ENCODE measurements at regions not wholly inside any gene's neighbourhood (a gene's known extent, or its start where the extent isn't known, plus 50 kb on each side); places are given as distances from the start of the nearest gene placed in this dataset.

- no peak for DNase-seq (ENCODE audit: low spot score, unreplicated experiment)
- no peak for TF ChIP-seq CTCF (IDR thresholded peaks at IDR 0.05; ENCODE audit: unreplicated experiment)
- H3K9me3 Mint-ChIP-seq (ENCODE audit: low read depth): peaks cover 10% of the 10 kb centered on the region
- H3K4me3 Mint-ChIP-seq (ENCODE audit: low read depth): no peak overlapping the region
- H3K4me1 Mint-ChIP-seq (ENCODE audit: low read depth): no peaks in the 10 kb centered on the region
- H3K36me3 Mint-ChIP-seq (ENCODE audit: insufficient read depth): no peaks in the 10 kb centered on the region
- no peak overlapping the region for H3K27ac Mint-ChIP-seq
- H3K27me3 Mint-ChIP-seq: no peaks in the 10 kb centered on the region
Measured at GRCh38 chr3:34582055-34582454, 783.6 kb downstream of the PDCD6IP start.

DNA sequence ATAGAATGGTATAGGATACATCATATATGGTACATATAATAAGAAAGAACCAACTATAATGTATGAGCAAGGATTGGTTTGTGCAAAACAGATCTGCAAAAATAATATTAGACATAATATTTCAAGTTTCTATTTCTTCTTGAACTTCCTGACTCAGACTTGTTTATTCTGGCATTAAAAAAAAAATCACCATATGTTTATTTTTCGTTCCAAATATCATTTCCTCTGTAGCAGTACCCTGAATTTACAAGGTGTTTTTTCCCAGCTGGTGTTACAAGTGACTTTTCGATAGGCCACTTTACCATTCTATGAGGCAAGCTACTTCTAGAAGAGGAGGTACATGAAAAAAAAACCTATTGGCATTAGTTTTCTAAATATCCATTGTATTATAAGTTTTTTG lies 785.0 kb downstream of the PDCD6IP start:
- no peak for DNase-seq (ENCODE audit: low spot score, unreplicated experiment)
- H3K4me1 Mint-ChIP-seq (ENCODE audit: low read depth): no peaks in the 10 kb centered on the region
- H3K9me3 Mint-ChIP-seq (ENCODE audit: low read depth): peaks cover 22% of the 10 kb centered on the region
- no peak for TF ChIP-seq CTCF (IDR thresholded peaks at IDR 0.05; ENCODE audit: unreplicated experiment)
- no peak overlapping the region for H3K27ac Mint-ChIP-seq
- H3K27me3 Mint-ChIP-seq: no peaks in the 10 kb centered on the region
- H3K36me3 Mint-ChIP-seq (ENCODE audit: insufficient read depth): no peaks in the 10 kb centered on the region
- H3K4me3 Mint-ChIP-seq (ENCODE audit: low read depth): no peak overlapping the region

DNA sequence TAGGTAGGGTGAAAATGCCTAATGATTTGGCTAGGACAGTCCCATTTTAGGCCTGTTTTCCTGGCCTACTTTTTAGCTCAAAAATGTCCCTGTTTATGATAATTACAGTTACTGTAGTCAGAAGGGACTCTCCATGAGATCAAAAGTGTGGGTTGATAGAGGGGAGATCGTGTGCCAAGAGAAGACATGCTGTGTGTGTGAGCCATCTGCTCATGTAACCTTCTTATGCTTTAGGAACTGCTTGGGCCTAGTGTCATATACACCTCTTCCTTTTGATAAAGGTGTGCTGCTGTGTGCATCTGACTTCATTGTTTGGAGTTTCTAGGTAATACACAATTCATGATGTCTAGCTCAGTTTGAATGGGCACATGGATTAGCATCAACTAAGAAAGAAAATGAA lies 786.5 kb downstream of the PDCD6IP start:
- H3K27me3 Mint-ChIP-seq: no peaks in the 10 kb centered on the region
- no peak for DNase-seq (ENCODE audit: low spot score, unreplicated experiment)
- H3K36me3 Mint-ChIP-seq (ENCODE audit: insufficient read depth): peaks cover 1% of the 10 kb centered on the region
- H3K27ac Mint-ChIP-seq: no peak overlapping the region
- H3K4me1 Mint-ChIP-seq (ENCODE audit: low read depth): no peaks in the 10 kb centered on the region
- no peak overlapping the region for H3K4me3 Mint-ChIP-seq (ENCODE audit: low read depth)
- H3K9me3 Mint-ChIP-seq (ENCODE audit: low read depth): peaks cover 35% of the 10 kb centered on the region
- no peak for TF ChIP-seq CTCF (IDR thresholded peaks at IDR 0.05; ENCODE audit: unreplicated experiment)

GRCh38 chr3:34599595-34599994 lies 801.2 kb downstream of the PDCD6IP start:
- Mint-ChIP-seq H3K36me3 (ENCODE audit: insufficient read depth) (peaks cover 2% of the 10 kb centered on the region), H3K9me3 (ENCODE audit: low read depth) (peaks cover 22% of the 10 kb centered on the region), H3K27ac (no peak overlapping the region), H3K4me3 (ENCODE audit: low read depth) (no peak overlapping the region), H3K27me3 (no peaks in the 10 kb centered on the region), H3K4me1 (ENCODE audit: low read depth) (peaks cover 4% of the 10 kb centered on the region)
- DNase-seq (ENCODE audit: low spot score, unreplicated experiment): no peak
- TF ChIP-seq CTCF (IDR thresholded peaks at IDR 0.05; ENCODE audit: unreplicated experiment): no peak

- H3K27me3 Mint-ChIP-seq: no peaks in the 10 kb centered on the region
- H3K27ac Mint-ChIP-seq: no peak overlapping the region
- no peak overlapping the region for H3K4me3 Mint-ChIP-seq (ENCODE audit: low read depth)
- peaks cover 37% of the 10 kb centered on the region for H3K9me3 Mint-ChIP-seq (ENCODE audit: low read depth)
- TF ChIP-seq CTCF (IDR thresholded peaks at IDR 0.05; ENCODE audit: unreplicated experiment): no peak
- no peaks in the 10 kb centered on the region for H3K4me1 Mint-ChIP-seq (ENCODE audit: low read depth)
- peaks cover 4% of the 10 kb centered on the region for H3K36me3 Mint-ChIP-seq (ENCODE audit: insufficient read depth)
- no peak for DNase-seq (ENCODE audit: low spot score, unreplicated experiment)
Measured at GRCh38 chr3:34619990-34620389, 821.6 kb downstream of the PDCD6IP start.
